ENCODE measurements at regions not wholly inside any gene's neighbourhood (a gene's known extent, or its start where the extent isn't known, plus 50 kb on each side); places are given as distances from the start of the nearest gene placed in this dataset.

DNA sequence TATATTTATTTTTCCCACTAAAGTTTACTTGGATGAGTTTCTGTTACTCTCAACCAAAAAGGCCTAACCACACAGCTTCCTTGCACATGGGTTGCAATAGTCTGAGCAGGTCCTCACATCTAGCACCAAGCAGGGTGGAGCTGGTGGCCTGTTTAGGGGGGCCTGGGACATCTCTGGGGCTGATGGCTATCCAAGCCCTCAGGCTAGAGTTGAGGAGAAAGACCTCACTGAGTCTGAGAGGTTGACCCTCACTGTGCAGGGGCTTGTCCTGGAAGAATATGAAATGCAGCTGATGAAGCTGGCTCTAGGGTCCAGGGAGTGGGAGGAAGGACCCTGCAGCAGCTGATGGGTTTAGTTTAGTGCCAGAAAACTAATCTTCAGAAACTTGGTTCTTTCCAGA is 217.1 kb upstream of the MVB12B start:
- H3K4me2 ChIP-seq, result no peak overlapping the region
- H3K27ac ChIP-seq, result no peak overlapping the region
- TF ChIP-seq Cebpa-rat (IDR thresholded peaks at IDR 0.05), result no peak
- H3K4me1 ChIP-seq, result peaks cover 13% of the 10 kb centered on the region
- H3K9me3 ChIP-seq, result no peaks in the 10 kb centered on the region
- no peak overlapping the region for H3K4me3 ChIP-seq
- no peak overlapping the region for H3K9ac ChIP-seq
- H4K20me1 ChIP-seq, result no peaks in the 10 kb centered on the region
- no peaks in the 10 kb centered on the region for H3K27me3 ChIP-seq
- H3K36me3 ChIP-seq, result no peaks in the 10 kb centered on the region

DNA sequence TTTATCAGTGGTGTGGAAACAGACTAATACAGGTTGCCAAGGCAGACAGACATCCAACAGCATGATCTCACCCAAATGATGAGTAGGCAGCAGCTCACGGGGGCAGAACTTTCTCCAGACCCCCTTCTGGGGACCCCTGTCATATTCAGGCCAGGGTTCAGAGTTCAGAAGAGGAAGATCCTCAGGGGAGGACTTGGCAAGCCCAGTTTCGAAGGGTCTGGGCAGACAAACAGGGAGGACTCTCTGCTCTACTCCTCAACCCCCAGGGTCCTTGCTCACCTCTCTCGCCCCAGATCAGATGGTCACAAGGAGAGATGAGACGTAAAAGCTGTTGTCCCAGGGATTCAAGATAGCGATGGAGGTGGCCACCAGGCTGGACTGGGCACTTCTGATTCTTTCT is 215.1 kb upstream of the MVB12B start:
- Histone ChIP-seq H3K4me1 (0 out of 2 replicates have a peak, but pooled peaks cover 4% of the 10 kb centered on the region), H3K4me3 (no peak overlapping the region), H3K27ac (no peak overlapping the region), H4K20me1 (no peaks in the 10 kb centered on the region), H3K4me2 (no peak overlapping the region), H3K36me3 (no peaks in the 10 kb centered on the region), H3K27me3 (no peaks in the 10 kb centered on the region), H3K9me3 (no peaks in the 10 kb centered on the region), H3K9ac (no peak overlapping the region)
- no peak for TF ChIP-seq Cebpa-rat (IDR thresholded peaks at IDR 0.05)

DNA sequence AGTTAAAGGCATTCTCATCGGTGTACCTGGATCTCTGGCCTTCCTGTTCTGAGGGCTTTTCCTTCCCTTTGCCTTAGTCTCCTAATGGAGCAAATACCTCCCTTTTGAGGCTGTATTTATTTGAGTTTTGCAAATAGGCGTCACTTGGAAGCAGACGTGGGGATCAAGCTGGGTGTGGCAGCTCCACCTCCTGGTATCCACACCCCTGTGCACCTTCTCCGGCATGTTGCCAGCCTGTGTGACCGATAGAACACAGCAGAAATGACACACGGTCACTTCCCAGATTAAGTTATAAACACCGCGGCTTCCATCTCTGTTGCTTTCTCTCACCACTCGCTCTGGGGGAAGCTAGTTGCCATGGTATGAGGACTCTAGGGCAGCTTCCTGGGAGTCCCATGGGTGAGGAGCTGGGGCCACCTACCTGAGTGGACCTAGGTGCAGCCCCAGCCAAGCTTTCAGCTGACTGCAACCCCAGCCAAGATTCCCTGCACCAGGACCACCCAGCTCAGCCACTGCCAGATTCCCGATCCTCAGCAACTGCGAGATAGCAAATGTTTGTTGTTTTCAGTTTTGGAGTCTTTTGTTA is 214.4 kb upstream of the MVB12B start:
- no peak overlapping the region for H3K4me2 ChIP-seq

DNA sequence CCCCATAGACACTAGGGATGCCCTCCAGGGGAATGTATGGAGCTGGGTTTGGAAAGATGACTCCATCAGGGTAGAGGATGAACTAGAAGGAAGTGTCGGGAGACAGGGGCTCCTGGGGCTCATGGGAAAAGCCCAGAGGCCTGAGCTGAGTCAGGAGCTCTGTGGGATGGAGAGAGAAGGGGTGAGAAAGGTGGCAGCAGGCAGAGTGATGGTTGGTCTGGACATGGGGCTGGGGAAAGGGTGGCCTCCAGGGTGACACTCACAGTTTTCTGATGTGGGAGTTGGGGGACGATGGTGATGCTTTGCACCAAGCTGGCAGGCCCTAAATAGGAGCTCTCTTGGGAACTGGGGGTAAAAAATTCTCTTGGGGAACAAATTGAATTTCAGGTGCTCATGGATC is 213.5 kb upstream of the MVB12B start:
- Histone ChIP-seq H3K9me3 (no peaks in the 10 kb centered on the region), H3K27me3 (no peaks in the 10 kb centered on the region), H4K20me1 (no peaks in the 10 kb centered on the region), H3K4me3 (no peak overlapping the region), H3K4me2 (no peak overlapping the region), H3K9ac (no peak overlapping the region), H3K27ac (no peak overlapping the region), H3K4me1 (0 out of 2 replicates have a peak, but pooled peaks cover 4% of the 10 kb centered on the region), H3K36me3 (no peaks in the 10 kb centered on the region)
- no peak for TF ChIP-seq Cebpa-rat (IDR thresholded peaks at IDR 0.05)

More for the DNA sequence above, 214.4 kb upstream of the MVB12B start:
- Histone ChIP-seq H4K20me1 (no peaks in the 10 kb centered on the region), H3K27ac (no peak overlapping the region), H3K4me1 (0 out of 2 replicates have a peak, but pooled peaks cover 4% of the 10 kb centered on the region), H3K27me3 (no peaks in the 10 kb centered on the region), H3K9me3 (no peaks in the 10 kb centered on the region), H3K4me3 (no peak overlapping the region), H3K36me3 (no peaks in the 10 kb centered on the region), H3K9ac (no peak overlapping the region)
- TF ChIP-seq Cebpa-rat (IDR thresholded peaks at IDR 0.05), result no peak

DNA sequence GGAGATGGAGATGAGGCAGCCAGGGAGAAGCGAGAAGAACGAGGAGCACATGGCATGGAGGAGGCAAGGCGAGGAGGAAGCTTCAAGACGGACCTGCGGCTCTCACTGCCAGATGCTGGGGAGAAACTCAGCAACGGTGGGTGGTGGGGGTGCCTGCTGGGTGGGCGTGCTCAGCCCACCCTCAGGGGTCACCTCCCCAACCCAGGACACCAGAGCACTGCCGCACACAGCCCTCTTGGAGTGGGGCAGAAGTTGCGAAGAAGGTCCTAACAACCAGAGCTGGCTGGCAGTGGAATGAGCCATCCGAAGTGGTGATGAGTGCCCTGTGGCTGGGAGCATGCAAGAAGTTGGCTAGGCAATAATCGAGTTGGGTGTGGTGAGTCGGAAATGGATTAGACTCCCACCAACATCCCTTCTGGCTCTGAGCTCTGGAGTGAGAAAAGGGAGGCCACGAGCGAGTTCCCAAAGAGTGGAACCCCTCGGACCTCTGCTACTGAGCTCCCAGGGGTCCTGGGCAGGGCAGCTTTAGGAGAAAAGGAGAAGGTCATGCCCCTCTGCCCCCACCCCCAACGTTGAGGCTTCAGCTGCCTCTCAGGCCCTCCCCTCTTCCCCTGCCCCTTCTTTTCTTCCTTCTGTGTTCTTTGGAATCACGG is 212.7 kb upstream of the MVB12B start:
- no peak for TF ChIP-seq Cebpa-rat (IDR thresholded peaks at IDR 0.05)
- H3K27ac ChIP-seq, result no peak overlapping the region
- no peak overlapping the region for H3K4me3 ChIP-seq
- no peak overlapping the region for H3K9ac ChIP-seq
- no peaks in the 10 kb centered on the region for H3K27me3 ChIP-seq
- no peaks in the 10 kb centered on the region for H3K9me3 ChIP-seq
- H3K36me3 ChIP-seq, result no peaks in the 10 kb centered on the region
- H4K20me1 ChIP-seq, result no peaks in the 10 kb centered on the region
- 0 out of 2 replicates have a peak, but pooled peaks cover 4% of the 10 kb centered on the region for H3K4me1 ChIP-seq
- no peak overlapping the region for H3K4me2 ChIP-seq

DNA sequence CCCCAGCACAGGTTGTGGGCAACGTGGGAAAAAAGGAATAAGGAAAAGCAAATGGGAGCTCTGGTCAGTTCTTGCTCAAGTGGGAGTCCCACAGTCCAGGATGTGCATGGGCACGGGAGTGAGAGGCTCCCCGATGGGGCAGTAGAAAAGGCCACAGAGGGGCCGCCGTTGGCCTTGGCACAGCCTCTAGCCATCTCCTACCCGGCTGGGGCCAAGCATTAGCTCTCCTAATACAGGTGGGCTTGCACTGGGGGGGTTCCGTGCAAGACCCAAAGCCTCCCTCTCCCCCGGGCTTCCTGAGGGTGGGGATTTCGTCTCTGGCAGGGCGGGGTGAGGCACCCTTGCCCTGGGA is 212.2 kb upstream of the MVB12B start:
- Histone ChIP-seq H3K27ac (no peak overlapping the region), H3K9me3 (no peaks in the 10 kb centered on the region), H3K9ac (no peak overlapping the region), H3K4me3 (no peak overlapping the region), H3K4me2 (no peak overlapping the region), H4K20me1 (no peaks in the 10 kb centered on the region), H3K4me1 (0 out of 2 replicates have a peak, but pooled peaks cover 4% of the 10 kb centered on the region), H3K36me3 (no peaks in the 10 kb centered on the region), H3K27me3 (no peaks in the 10 kb centered on the region)
- no peak for TF ChIP-seq Cebpa-rat (IDR thresholded peaks at IDR 0.05)

DNA sequence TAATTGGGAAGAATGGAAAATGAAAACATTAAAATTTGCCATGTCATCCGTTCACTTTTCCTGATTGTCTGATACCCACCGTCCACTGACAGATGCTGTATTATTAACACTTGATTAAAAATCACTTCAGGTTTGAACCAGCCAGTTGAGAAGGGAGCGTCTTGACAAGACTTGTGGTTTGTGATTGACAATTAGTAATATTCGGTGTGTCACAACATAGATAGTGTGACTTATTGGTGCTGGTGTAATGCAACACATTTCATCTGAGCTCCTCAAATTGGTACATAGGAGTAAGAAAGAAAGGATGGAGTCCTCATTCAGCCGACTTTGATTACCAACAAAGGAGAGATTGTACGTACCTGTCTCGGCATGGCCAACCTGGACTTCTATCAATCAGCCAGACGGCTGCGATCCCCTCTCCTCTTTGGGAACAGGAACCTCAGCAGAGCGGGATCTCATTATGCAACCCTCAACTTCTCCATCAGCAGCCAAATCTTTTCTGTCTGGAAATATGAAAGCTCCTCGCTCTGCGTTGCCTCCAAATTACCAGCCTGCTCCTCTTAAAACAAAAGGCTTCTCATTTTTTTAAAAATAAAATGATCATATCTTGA is 211.7 kb upstream of the MVB12B start:
- H3K4me1 ChIP-seq, result 0 out of 2 replicates have a peak, but pooled peaks cover 4% of the 10 kb centered on the region
- no peak overlapping the region for H3K27ac ChIP-seq
- H3K4me2 ChIP-seq, result no peak overlapping the region
- H4K20me1 ChIP-seq, result no peaks in the 10 kb centered on the region
- H3K9ac ChIP-seq, result no peak overlapping the region
- no peak overlapping the region for H3K4me3 ChIP-seq
- H3K36me3 ChIP-seq, result no peaks in the 10 kb centered on the region
- H3K27me3 ChIP-seq, result no peaks in the 10 kb centered on the region
- no peaks in the 10 kb centered on the region for H3K9me3 ChIP-seq
- no peak for TF ChIP-seq Cebpa-rat (IDR thresholded peaks at IDR 0.05)

DNA sequence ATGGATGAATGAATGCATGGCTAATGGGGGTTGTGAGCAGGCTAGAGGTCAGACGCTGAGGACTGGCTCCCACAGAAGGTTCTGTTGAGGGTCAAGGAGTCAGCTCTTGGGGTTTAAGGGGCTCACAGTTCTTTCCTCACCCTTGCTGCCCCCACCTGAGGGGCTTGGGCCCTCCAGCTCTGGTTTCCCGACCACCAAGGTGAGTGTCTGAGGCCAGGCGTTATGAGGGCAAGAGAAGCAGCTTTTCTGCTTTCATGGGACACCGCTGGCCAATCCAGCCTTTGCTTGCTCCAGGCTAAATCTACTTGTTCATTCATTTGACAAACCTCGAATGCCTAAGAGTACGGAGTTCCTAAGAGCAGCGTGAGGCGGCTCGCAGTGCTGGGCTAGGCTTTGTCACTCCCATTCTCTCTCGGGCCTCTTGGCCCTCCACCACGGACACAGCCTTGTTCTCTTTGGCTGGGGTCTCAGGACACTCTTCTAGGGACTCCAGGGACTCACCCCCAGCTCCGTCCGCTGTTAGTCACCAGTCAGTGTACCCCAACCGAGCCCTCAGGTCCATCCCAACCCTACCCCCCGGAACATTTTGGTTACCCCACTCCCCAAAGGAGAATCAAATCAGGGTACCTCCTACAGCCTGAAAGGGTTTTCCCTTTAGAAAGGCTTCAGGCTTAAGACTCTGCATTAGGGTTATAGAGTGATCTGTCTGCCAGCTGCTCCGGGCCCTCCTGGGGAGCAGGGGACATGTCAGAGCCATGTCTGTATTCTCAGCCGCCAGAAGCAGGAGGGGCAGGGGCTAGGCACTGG is 210.1 kb upstream of the MVB12B start:
- no peak overlapping the region for H3K4me3 ChIP-seq
- H3K27ac ChIP-seq, result no peak overlapping the region
- H3K9ac ChIP-seq, result no peak overlapping the region
- H3K36me3 ChIP-seq, result no peaks in the 10 kb centered on the region
- no peaks in the 10 kb centered on the region for H3K27me3 ChIP-seq
- H3K4me1 ChIP-seq, result no peaks in the 10 kb centered on the region
- no peaks in the 10 kb centered on the region for H4K20me1 ChIP-seq
- H3K9me3 ChIP-seq, result no peaks in the 10 kb centered on the region
- TF ChIP-seq Cebpa-rat (IDR thresholded peaks at IDR 0.05), result no peak
- no peak overlapping the region for H3K4me2 ChIP-seq

DNA sequence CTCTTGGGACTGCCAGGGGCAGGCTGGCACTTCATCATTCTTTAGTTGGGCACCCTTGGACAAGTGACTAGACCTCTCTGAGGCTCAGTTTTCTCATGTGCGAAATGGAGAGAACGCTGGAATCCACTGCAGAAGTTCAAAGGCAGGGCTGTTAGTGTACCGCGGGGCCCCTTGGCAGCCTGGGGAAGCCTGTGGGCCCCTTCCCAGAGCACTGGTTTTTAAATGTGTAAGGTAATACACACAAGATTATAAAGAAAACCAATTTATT is 209.5 kb upstream of the MVB12B start:
- no peak overlapping the region for H3K9ac ChIP-seq
- H3K27ac ChIP-seq, result no peak overlapping the region

DNA sequence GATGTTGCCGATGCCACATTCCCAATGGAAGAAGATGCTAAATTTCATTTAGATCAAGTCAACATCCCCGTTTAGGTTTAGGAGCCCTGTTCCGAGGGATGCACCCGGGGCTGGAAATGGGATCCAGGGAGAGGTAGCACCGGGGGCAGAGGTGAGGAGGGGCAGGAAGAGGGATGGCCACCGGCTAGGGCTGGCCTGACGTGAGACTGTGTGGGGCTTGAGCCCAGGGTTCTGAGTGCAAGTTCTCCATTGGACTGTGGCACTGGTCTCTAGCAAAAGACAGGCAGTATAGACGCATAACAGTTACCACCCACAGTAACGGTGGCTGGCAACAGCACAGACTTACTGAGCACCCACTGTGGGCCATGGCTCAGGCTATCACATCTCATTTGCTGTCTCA is 209.0 kb upstream of the MVB12B start:
- no peaks in the 10 kb centered on the region for H3K4me1 ChIP-seq
- no peak for TF ChIP-seq Cebpa-rat (IDR thresholded peaks at IDR 0.05)
- H3K27me3 ChIP-seq, result no peaks in the 10 kb centered on the region
- no peak overlapping the region for H3K9ac ChIP-seq
- H3K9me3 ChIP-seq, result no peaks in the 10 kb centered on the region
- H3K27ac ChIP-seq, result no peak overlapping the region
- peaks cover 8% of the 10 kb centered on the region for H3K36me3 ChIP-seq
- no peak overlapping the region for H3K4me3 ChIP-seq
- no peaks in the 10 kb centered on the region for H4K20me1 ChIP-seq
- no peak overlapping the region for H3K4me2 ChIP-seq

More for the DNA sequence above, 209.5 kb upstream of the MVB12B start:
- Histone ChIP-seq H3K27me3 (no peaks in the 10 kb centered on the region), H3K4me1 (no peaks in the 10 kb centered on the region), H4K20me1 (no peaks in the 10 kb centered on the region), H3K36me3 (peaks cover 3% of the 10 kb centered on the region), H3K4me2 (no peak overlapping the region), H3K9me3 (no peaks in the 10 kb centered on the region), H3K4me3 (no peak overlapping the region)
- TF ChIP-seq Cebpa-rat (IDR thresholded peaks at IDR 0.05), result no peak

All from BLaER1 (cell line).